Heart left ventricle (tissue), 13 donors: ENCODE measurements at regions not wholly inside any gene's neighbourhood (a gene's known extent, or its start where the extent isn't known, plus 50 kb on each side); places are given as distances from the start of the nearest gene placed in this dataset.

Experiments used
- CTCF ChIP-seq, 12 donors: fragments of 200-600 bp; sonication (generic) in 4 of 12; IDR thresholded peaks; one replicate each; pipeline versions ENCODE4 v1.5.0 to v1.8.0; 2018 to 2022; ENCODE audit warnings: antibody characterized with exemption in 12 of 12, mild to moderate bottlenecking in 5 of 12
- POLR2A ChIP-seq, 2 donors: fragments of 450-650 bp; IDR thresholded peaks; one replicate each; pipeline ENCODE4 v1.6.1; 2017; ENCODE audit warnings: antibody characterized with exemption in 2 of 2, mild to moderate bottlenecking in 2 of 2, moderate library complexity in 2 of 2
- donor health status: ischemic (EF 13 %, LVEDD 7.1; RV severe dilation, severe dysfunction).
- donor health status: DM: no; HTN: yes; CAD: no.
- donor health status: DM: no; HTN: no; CAD: no.
- donor health status: ischemic (EF 25% LVEDD 6.9; RV normal size, moderate dysfunction).
- donor health status: ischemic (EF 25% LVEDD 5.7; RV mildly dilated, moderate dysfunction).
- donor health status: ischemic (EF 35%, LVEDD 5.7; RV mildly dilated, moderate dysfunction).
- donor health status: nonischemic (EF 11% LVEDD 7.7; RV severe dilation, severe dysfunction).
- donor health status: DM: yes; HTN: yes; CAD: no.
- donor health status: PGD.
- donor health status: ischemic (EF 29% LVEDD 5.4; RV normal size, mild dysfunction).
- donor health status: nonischemic (EF 23%, LVEDD 6.1; RV moderate dilation, normal function).

GRCh38 chr6:28598757-28599686 is 73.3 kb downstream of the GPX5 start:
- TF ChIP-seq CTCF (IDR thresholded peaks at IDR 0.05) (no peak), POLR2A (IDR thresholded peaks at IDR 0.05) (no peak)
